GM12873 (cell line): ENCODE measurements at regions not wholly inside any gene's neighbourhood (a gene's known extent, or its start where the extent isn't known, plus 50 kb on each side); places are given as distances from the start of the nearest gene placed in this dataset.

Experiments used
- TF ChIP-seq, protein P1 (sequence below): IDR thresholded peaks from 2 replicates; pipeline ENCODE4 v1.5.1; 2012; ENCODE audit warnings: low read depth, mild to moderate bottlenecking, moderate library complexity, low read length, control low read depth; ENCODE audit not compliant: insufficient read depth; ENCODE audit errors: missing control alignments

DNA sequence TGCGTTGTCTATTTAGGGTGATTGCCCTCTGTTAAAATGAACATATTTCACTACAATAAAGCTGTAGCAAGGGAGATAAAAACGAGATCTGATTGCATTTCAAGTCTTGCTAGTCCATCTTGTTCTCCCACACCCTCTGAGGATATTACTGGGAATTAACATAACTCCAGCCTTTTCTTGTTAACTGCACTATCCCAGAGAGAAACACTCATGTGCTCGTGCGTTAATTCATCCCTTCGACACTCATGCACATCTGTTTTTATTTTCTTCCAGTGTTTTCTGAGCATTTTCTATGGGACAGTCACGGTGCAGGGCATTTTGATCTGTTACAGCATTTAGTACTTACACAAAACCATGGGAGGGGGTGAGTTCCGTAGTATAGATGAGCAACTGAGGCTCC is 202.1 kb downstream of the CYLD start:
- TF ChIP-seq, protein P1, sequence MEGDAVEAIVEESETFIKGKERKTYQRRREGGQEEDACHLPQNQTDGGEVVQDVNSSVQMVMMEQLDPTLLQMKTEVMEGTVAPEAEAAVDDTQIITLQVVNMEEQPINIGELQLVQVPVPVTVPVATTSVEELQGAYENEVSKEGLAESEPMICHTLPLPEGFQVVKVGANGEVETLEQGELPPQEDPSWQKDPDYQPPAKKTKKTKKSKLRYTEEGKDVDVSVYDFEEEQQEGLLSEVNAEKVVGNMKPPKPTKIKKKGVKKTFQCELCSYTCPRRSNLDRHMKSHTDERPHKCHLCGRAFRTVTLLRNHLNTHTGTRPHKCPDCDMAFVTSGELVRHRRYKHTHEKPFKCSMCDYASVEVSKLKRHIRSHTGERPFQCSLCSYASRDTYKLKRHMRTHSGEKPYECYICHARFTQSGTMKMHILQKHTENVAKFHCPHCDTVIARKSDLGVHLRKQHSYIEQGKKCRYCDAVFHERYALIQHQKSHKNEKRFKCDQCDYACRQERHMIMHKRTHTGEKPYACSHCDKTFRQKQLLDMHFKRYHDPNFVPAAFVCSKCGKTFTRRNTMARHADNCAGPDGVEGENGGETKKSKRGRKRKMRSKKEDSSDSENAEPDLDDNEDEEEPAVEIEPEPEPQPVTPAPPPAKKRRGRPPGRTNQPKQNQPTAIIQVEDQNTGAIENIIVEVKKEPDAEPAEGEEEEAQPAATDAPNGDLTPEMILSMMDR = no peak

DNA sequence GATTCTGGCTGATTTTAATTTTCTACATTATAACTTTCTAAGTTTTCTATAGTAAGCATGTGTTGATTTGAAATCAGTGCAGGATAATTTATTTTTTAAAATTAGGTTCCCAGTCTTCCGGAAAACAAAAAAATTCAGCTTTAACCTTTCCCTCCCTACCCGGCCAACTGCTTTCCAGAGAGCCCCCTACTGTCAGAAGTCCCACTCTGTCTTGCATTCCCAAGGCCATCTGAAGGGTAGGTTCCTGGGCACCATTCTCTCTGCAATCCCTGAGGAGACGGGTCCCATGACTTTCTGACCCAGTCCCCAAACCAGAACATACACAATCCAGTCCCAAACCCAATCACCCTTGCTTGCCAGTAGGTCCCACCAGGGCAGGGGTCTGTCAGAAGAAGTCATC is 200.3 kb downstream of the CYLD start:
- TF ChIP-seq, protein P1 = no peak

DNA sequence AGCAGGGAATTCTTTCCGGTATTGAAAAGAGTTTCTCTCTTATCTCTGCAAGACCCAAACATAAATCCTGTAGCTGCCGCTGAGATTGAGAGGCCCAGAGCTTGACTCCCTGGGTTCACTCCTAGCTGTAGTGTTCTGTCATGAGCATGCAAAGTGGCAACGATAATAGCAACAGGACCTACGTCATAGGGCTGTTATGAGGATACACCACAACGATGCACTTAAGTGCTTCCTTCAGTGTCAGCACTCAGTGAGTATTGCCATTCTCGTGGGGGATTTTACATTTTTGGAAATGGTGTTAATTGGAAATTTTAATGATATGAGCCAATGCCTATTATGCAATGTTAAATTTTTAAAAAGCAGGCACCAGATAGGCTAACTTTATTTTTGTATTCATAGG is 199.8 kb downstream of the CYLD start:
- TF ChIP-seq, protein P1 = no peak

DNA sequence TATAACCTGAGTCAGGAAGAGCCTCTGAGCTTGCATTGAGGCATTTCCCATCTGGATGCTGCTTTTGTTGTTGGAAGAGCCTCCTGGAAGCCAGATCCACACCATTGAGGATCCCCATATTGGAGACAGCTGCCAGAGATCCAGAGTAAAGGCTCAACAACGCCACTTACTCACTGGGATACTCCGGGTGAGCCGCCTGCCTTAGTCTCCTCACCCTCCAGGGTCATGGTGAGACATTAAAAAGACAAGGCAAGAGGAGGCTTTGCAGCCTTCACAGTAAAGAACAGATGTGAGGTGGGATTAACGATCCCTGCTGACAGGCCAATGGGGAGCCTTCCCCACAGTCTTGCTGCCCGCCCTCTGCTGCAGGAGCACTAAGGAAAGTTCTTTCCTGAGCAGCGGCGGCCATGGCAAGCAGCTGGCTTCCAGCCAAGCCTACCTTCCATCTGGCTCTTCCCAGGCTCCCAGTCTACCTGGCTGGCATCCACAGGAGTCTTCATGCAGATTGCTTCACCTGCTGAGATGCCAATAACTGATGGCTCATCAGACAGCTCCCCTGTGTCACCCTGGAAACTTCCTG is 198.5 kb downstream of the CYLD start:
- TF ChIP-seq, protein P1 = no peak

DNA sequence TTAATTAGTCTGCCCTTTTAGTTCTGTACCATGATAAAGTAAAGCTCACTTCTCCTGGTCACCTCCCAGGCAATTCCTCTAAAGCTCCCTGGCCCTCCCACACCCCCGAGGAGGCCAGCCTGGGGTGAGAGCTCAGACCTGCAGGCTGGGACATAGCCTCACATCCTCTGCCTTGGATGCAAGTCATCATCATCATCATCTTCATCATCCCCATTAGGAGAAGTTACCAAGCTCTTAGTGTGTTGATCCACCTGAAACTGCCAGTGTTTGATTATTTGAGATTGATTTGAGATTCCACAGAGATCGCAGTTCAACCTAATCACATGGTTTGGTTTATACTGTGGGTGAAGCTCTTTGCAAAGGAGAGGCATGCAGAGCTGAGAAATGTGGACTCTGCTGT is 197.5 kb downstream of the CYLD start:
- TF ChIP-seq, protein P1 = no peak

DNA sequence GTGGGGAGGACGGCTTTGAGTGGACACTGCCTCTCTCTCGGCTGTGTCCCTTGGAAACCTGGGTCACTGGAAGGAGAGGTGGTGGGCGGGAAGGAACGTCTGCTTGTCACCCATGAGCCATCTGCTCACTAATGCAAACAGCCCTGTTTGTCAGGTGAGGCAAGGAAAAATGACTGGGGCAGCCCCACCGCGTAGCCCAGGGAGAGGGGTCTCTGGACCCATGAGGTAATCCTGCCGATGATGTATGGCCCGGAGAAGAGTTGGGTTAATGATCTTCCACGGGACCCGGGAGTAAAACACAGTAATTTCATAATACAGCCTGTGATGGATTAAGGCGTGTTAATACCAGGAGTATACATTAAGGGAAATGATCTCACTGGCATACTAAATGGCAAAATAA is 197.0 kb downstream of the CYLD start:
- TF ChIP-seq, protein P1 = no peak

DNA sequence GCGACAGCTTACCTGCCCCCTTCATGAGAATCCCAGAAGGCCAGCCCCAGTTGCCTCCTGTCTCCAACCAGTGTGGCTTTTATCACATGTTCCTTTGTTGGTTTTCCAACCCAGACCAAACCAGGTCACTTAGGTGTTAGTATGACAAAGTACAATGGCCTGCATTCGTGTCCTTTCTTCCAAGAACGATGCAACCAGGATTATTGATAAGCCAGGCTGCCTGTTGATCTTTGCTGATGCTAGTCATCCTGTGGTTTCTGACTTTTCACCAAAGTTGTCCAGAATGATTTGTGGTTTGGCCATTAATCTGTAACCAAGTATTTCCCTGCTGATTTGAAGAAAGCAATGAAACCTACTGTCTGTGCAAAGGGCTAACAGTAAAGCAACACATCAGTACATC is 191.4 kb downstream of the CYLD start:
- TF ChIP-seq, protein P1 = no peak

DNA sequence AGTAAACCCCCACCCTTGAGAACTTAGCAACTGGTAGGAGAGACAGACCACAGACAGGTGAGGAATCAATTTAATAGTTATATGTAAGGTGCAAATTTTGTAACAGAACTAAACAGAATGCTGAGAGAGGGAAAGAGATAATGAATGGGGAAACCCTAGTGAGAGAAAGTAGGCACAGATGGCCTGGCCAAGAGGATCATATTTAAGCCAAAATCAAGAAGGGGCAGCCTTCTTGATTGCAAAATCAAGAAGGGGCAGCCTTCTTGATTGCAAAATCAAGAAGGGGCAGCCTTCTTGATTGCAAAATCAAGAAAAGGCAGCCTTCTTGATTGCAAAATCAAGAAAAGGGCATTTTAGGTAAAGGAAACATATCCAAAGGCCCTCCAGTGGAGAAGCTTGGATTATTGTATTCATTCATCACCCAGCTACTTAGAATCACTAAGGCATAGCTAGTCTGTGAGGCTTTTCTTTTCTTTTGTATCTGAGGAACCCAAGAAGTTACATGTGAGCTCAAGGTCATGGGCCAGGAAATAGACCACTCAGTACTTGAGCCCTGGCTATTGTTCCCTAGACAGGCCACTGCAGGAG is 190.6 kb downstream of the CYLD start:
- TF ChIP-seq, protein P1 = no peak
